CD8-positive, alpha-beta memory T cell (primary cell): ENCODE measurements at regions not wholly inside any gene's neighbourhood (a gene's known extent, or its start where the extent isn't known, plus 50 kb on each side); places are given as distances from the start of the nearest gene placed in this dataset.

Experiments used
- CTCF ChIA-PET: fragments of 350-600 bp; sonication (Branson Sonifier 250); formaldehyde crosslinking; loops from one replicate; lab custom pipeline; 2021; ENCODE audit warnings: antibody characterized with exemption; lab: Charles Lee
- POLR2A ChIA-PET: fragments of 350-600 bp; sonication (Branson Sonifier 250); formaldehyde crosslinking; loops from one replicate; lab custom pipeline; 2021; ENCODE audit warnings: antibody characterized with exemption; lab: Charles Lee
- DNase-seq, 5 donors: peaks; one replicate each; pipeline versions ENCODE4 v3.0.0 to v3.0.0-alpha.2; 2020 to 2022; ENCODE audit warnings: mixed read lengths in 1 of 5
- H3K27ac ChIP-seq: one replicate; pipeline ENCODE4 v1.7.0; 2013; ENCODE audit warnings: low read depth, mild to moderate bottlenecking, low read length, moderate library complexity
- H3K27me3 ChIP-seq: 2 replicates; pipeline ENCODE4 v1.7.0; 2013; ENCODE audit warnings: low read length, mild to moderate bottlenecking; ENCODE audit not compliant: insufficient read depth, poor library complexity, severe bottlenecking
- H3K36me3 ChIP-seq: 2 replicates; pipeline ENCODE4 v1.7.0; 2013; ENCODE audit warnings: mild to moderate bottlenecking, low read length, moderate library complexity; ENCODE audit not compliant: insufficient read depth
- H3K4me1 ChIP-seq: 2 replicates; pipeline ENCODE4 v1.7.0; 2013; ENCODE audit warnings: mild to moderate bottlenecking, low read length, moderate library complexity; ENCODE audit not compliant: insufficient read depth
- H3K4me3 ChIP-seq: 2 replicates; pipeline ENCODE4 v1.7.0; 2013; ENCODE audit warnings: mild to moderate bottlenecking, low read length
- H3K9me3 ChIP-seq: 2 replicates; pipeline ENCODE4 v1.7.0; 2013; ENCODE audit warnings: mild to moderate bottlenecking, low read length
- H3K27ac Mint-ChIP-seq, 8 donors: one replicate each; pipeline ENCODE4 v1.8.0; 2020 to 2021; ENCODE audit warnings: mixed read lengths in 8 of 8, mild to moderate bottlenecking in 6 of 8, inconsistent platforms in 3 of 8, moderate library complexity in 3 of 8
- H3K27me3 Mint-ChIP-seq, 2 donors: one replicate each; pipeline ENCODE4 v1.8.0; 2020 to 2021; ENCODE audit warnings: mixed read lengths in 2 of 2, mild to moderate bottlenecking in 1 of 2, moderate library complexity in 1 of 2
- H3K36me3 Mint-ChIP-seq, 3 donors: one replicate each; pipeline ENCODE4 v1.8.0; 2020 to 2021; ENCODE audit warnings: mixed read lengths in 3 of 3, inconsistent platforms in 1 of 3, mild to moderate bottlenecking in 1 of 3
- H3K4me1 Mint-ChIP-seq, 3 donors: one replicate each; pipeline ENCODE4 v1.8.0; 2020 to 2021; ENCODE audit warnings: mixed read lengths in 3 of 3, inconsistent platforms in 1 of 3, mild to moderate bottlenecking in 1 of 3
- H3K4me3 Mint-ChIP-seq, 7 donors: one replicate each; pipeline ENCODE4 v1.8.0; 2020 to 2021; ENCODE audit warnings: mixed read lengths in 7 of 7, mild to moderate bottlenecking in 6 of 7, moderate library complexity in 4 of 7, inconsistent platforms in 2 of 7
- H3K9me3 Mint-ChIP-seq, 5 donors: one replicate each; pipeline ENCODE4 v1.8.0; 2020 to 2022; ENCODE audit warnings: mixed read lengths in 5 of 5, mild to moderate bottlenecking in 3 of 5, moderate library complexity in 2 of 5, inconsistent platforms in 1 of 5

- Histone ChIP-seq H3K4me1 (no peaks in the 10 kb centered on the region), H3K4me3 (no peak overlapping the region), H3K27me3 (no peaks in the 10 kb centered on the region), H3K36me3 (no peaks in the 10 kb centered on the region), H3K9me3 (no peaks in the 10 kb centered on the region), H3K27ac (no peak overlapping the region)
- CTCF ChIA-PET, result no interaction called here
- peaks cover 0 to 27% (median 5%) of the 10 kb centered on the region in 5 donors for H3K9me3 Mint-ChIP-seq
- H3K27me3 Mint-ChIP-seq, result no peaks in the 10 kb centered on the region
- DNase-seq, result no peak
- H3K4me1 Mint-ChIP-seq, result no peaks in the 10 kb centered on the region
- no peak overlapping the region for H3K27ac Mint-ChIP-seq
- POLR2A ChIA-PET, result no interaction called here
- H3K4me3 Mint-ChIP-seq, result no peak overlapping the region
- no peaks in the 10 kb centered on the region for H3K36me3 Mint-ChIP-seq
Measured at GRCh38 chr11:79940974-79941735, 500.3 kb upstream of the TENM4 start.

DNA sequence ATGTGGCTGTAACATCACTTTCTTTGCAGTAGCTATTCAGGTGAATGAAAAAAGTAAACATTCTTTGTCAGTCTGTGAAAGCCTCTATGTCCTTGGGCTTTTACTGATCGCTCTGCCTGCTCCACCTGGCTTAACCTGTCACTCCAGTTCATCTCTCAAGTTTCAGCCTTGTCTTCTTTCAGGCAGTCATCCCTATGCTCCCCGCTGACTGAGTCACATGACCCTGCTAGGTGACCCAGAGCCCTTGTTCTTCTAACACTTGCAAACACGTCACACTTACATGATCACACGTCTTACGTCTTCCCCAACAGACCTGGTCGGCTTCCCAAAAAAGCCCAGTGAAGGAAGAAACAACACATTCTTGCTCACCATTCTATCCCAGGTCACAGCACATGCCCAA lies 499.3 kb upstream of the TENM4 start:
- H3K27ac Mint-ChIP-seq, result no peak overlapping the region

GRCh38 chr11:79939111-79939510 lies 498.3 kb upstream of the TENM4 start:
- no peaks in the 10 kb centered on the region for H3K4me1 ChIP-seq
- ChIA-PET POLR2A (no interaction called here), CTCF (no interaction called here)

More for the DNA sequence above, 499.3 kb upstream of the TENM4 start:
- Mint-ChIP-seq H3K36me3 (no peaks in the 10 kb centered on the region), H3K9me3 (peaks cover 0 to 25% (median 6%) of the 10 kb centered on the region in 5 donors), H3K4me1 (no peaks in the 10 kb centered on the region), H3K27me3 (no peaks in the 10 kb centered on the region), H3K4me3 (no peak overlapping the region)
- CTCF ChIA-PET, result no interaction called here
- POLR2A ChIA-PET, result no interaction called here
- no peak for DNase-seq
- H3K9me3 ChIP-seq, result no peaks in the 10 kb centered on the region
- H3K27ac ChIP-seq, result no peak overlapping the region
- no peaks in the 10 kb centered on the region for H3K27me3 ChIP-seq
- H3K36me3 ChIP-seq, result no peaks in the 10 kb centered on the region
- H3K4me3 ChIP-seq, result no peak overlapping the region
- H3K4me1 ChIP-seq, result no peaks in the 10 kb centered on the region

GRCh38 chr11:79937676-79938334 lies 497.0 kb upstream of the TENM4 start:
- no peak for DNase-seq
- Histone ChIP-seq H3K4me3 (no peak overlapping the region), H3K27ac (no peak overlapping the region), H3K9me3 (no peaks in the 10 kb centered on the region), H3K4me1 (no peaks in the 10 kb centered on the region), H3K27me3 (no peaks in the 10 kb centered on the region), H3K36me3 (no peaks in the 10 kb centered on the region)
- Mint-ChIP-seq H3K36me3 (no peaks in the 10 kb centered on the region), H3K4me1 (no peaks in the 10 kb centered on the region), H3K27me3 (no peaks in the 10 kb centered on the region), H3K27ac (no peak overlapping the region), H3K4me3 (no peak overlapping the region), H3K9me3 (peaks cover 0 to 29% (median 8%) of the 10 kb centered on the region in 5 donors)
- POLR2A ChIA-PET, result no interaction called here
- CTCF ChIA-PET, result no interaction called here

More at GRCh38 chr11:79939111-79939510, 498.3 kb upstream of the TENM4 start:
- Mint-ChIP-seq H3K9me3 (peaks cover 0 to 25% (median 8%) of the 10 kb centered on the region in 5 donors), H3K36me3 (no peaks in the 10 kb centered on the region), H3K27ac (no peak overlapping the region), H3K27me3 (no peaks in the 10 kb centered on the region), H3K4me1 (no peaks in the 10 kb centered on the region), H3K4me3 (no peak overlapping the region)
- Histone ChIP-seq H3K9me3 (no peaks in the 10 kb centered on the region), H3K27me3 (no peaks in the 10 kb centered on the region), H3K4me3 (no peak overlapping the region), H3K36me3 (no peaks in the 10 kb centered on the region), H3K27ac (no peak overlapping the region)
- DNase-seq, result no peak

DNA sequence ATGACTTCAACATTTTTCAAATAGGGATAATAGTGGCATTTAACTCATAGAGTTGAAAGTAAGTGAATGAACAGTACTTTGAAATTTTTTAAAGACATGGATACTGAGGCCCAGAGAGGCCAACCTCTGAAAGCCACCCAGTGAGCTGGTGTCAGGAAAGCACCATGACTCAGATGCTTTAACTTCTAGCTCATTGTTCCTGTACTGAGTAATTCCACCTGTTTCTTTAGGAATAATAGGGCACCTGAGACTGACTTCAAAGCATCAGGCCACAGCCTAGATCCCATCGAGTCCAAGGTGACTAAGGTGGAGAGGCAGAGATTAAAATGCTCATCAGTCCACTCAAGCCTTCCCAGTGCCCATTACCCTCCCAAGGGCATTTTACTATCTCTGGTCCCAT lies 491.8 kb upstream of the TENM4 start:
- Mint-ChIP-seq H3K36me3 (no peaks in the 10 kb centered on the region), H3K4me1 (no peaks in the 10 kb centered on the region), H3K4me3 (no peak overlapping the region), H3K9me3 (peaks cover 3 to 28% (median 10%) of the 10 kb centered on the region in 5 donors), H3K27me3 (no peaks in the 10 kb centered on the region), H3K27ac (peak overlapping the region in 1 of 8 donors; percentile 16)
- Histone ChIP-seq H3K36me3 (no peaks in the 10 kb centered on the region), H3K27ac (no peak overlapping the region), H3K9me3 (no peaks in the 10 kb centered on the region), H3K4me1 (no peaks in the 10 kb centered on the region), H3K27me3 (no peaks in the 10 kb centered on the region), H3K4me3 (no peak overlapping the region)
- POLR2A ChIA-PET, result no interaction called here
- CTCF ChIA-PET, result no interaction called here
- no peak for DNase-seq

- no peak for DNase-seq
- H3K4me3 Mint-ChIP-seq, result no peak overlapping the region
- no peak overlapping the region for H3K27ac ChIP-seq
- POLR2A ChIA-PET, result no interaction called here
- no peak overlapping the region for H3K27ac Mint-ChIP-seq
- CTCF ChIA-PET, result no interaction called here
- H3K4me3 ChIP-seq, result no peak overlapping the region
- H3K4me1 ChIP-seq, result no peaks in the 10 kb centered on the region
- no peaks in the 10 kb centered on the region for H3K27me3 ChIP-seq
- H3K36me3 ChIP-seq, result no peaks in the 10 kb centered on the region
- no peaks in the 10 kb centered on the region for H3K4me1 Mint-ChIP-seq
- H3K9me3 ChIP-seq, result no peaks in the 10 kb centered on the region
- H3K27me3 Mint-ChIP-seq, result no peaks in the 10 kb centered on the region
- peaks cover 3 to 28% (median 11%) of the 10 kb centered on the region in 5 donors for H3K9me3 Mint-ChIP-seq
- H3K36me3 Mint-ChIP-seq, result no peaks in the 10 kb centered on the region
Measured at GRCh38 chr11:79931692-79932091, 490.9 kb upstream of the TENM4 start.

- H3K36me3 Mint-ChIP-seq, result no peaks in the 10 kb centered on the region
- POLR2A ChIA-PET, result no interaction called here
Measured at GRCh38 chr11:79926707-79927106, 485.9 kb upstream of the TENM4 start.

DNA sequence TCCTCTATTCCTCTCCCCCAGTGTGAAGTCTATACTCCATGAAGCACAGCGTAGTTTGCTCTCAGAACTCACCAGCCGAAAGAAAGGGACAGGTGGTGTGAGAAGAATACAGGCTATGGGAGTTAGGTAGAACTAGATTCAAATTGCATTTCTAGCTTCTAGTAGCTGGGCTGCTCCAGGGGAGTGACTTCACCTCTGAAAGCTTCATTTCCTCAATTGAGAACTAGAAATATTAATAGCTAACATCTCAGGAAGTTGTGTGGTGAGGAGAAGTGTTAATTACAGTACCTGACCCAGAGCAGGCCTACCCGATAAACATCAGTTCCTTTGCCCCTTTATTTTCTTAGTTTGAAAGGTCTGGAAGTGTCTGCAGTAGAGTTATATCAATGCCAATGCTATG lies 484.7 kb upstream of the TENM4 start:
- H3K27ac Mint-ChIP-seq, result no peak overlapping the region
- POLR2A ChIA-PET, result no interaction called here
- H3K9me3 Mint-ChIP-seq, result peaks cover 0 to 23% (median 4%) of the 10 kb centered on the region in 5 donors
- DNase-seq, result no peak
- no peak overlapping the region for H3K4me3 Mint-ChIP-seq
- no peaks in the 10 kb centered on the region for H3K36me3 ChIP-seq
- no peaks in the 10 kb centered on the region for H3K4me1 ChIP-seq
- H3K27me3 Mint-ChIP-seq, result no peaks in the 10 kb centered on the region
- no peaks in the 10 kb centered on the region for H3K9me3 ChIP-seq
- no peak overlapping the region for H3K27ac ChIP-seq
- CTCF ChIA-PET, result no interaction called here
- no peaks in the 10 kb centered on the region for H3K27me3 ChIP-seq
- H3K4me1 Mint-ChIP-seq, result no peaks in the 10 kb centered on the region
- no peaks in the 10 kb centered on the region for H3K36me3 Mint-ChIP-seq
- no peak overlapping the region for H3K4me3 ChIP-seq

More at GRCh38 chr11:79926707-79927106, 485.9 kb upstream of the TENM4 start:
- Mint-ChIP-seq H3K9me3 (peaks cover 3 to 23% (median 5%) of the 10 kb centered on the region in 5 donors), H3K4me3 (no peak overlapping the region), H3K4me1 (no peaks in the 10 kb centered on the region), H3K27me3 (no peaks in the 10 kb centered on the region), H3K27ac (no peak overlapping the region)
- DNase-seq, result no peak
- CTCF ChIA-PET, result no interaction called here
- H3K4me1 ChIP-seq, result no peaks in the 10 kb centered on the region
- no peak overlapping the region for H3K27ac ChIP-seq
- H3K36me3 ChIP-seq, result no peaks in the 10 kb centered on the region
- H3K4me3 ChIP-seq, result no peak overlapping the region
- H3K9me3 ChIP-seq, result no peaks in the 10 kb centered on the region
- no peaks in the 10 kb centered on the region for H3K27me3 ChIP-seq
